SK-N-SH (cell line): ENCODE measurements at regions not wholly inside any gene's neighbourhood (a gene's known extent, or its start where the extent isn't known, plus 50 kb on each side); places are given as distances from the start of the nearest gene placed in this dataset.

Source experiments
- CTCF ChIA-PET: fragments of 300-600, 350-600 bp; formaldehyde crosslinking; extraction: SDS; loops from one replicate; lab custom pipeline; 2021; lab: Yijun Ruan, JAX
- POLR2A ChIA-PET: fragments of 350-600 bp; sonication (Branson Sonifier 250); formaldehyde crosslinking; extraction: SDS; loops from one replicate; lab custom pipeline; 2020; ENCODE audit warnings: antibody characterized with exemption, inconsistent platforms; lab: Yijun Ruan, JAX
- DNase-seq: peaks from one replicate; pipeline ENCODE4 v3.0.0; 2012
- H2AFZ ChIP-seq: fragments of 200-600 bp; sonication (generic); 2 replicates; pipeline ENCODE4 v1.8.1; 2016; ENCODE audit warnings: antibody characterized with exemption, mild to moderate bottlenecking, low read depth
- H3F3A ChIP-seq: fragments of 200-600 bp; sonication (generic); replicated peaks from 2 replicates; pipeline ENCODE3; 2016; ENCODE audit warnings: antibody characterized with exemption, mild to moderate bottlenecking; ENCODE audit not compliant: insufficient read depth
- H3K27ac ChIP-seq, 2 experiments: fragments of 200-500 bp in 1 of 2; fragments of 200-600 bp in 1 of 2; sonication (Bioruptor generic) in 1 of 2; sonication (generic), shearing (Covaris generic) in 1 of 2; 2 replicates each; pipeline versions ENCODE4 v1.5.1 to v1.6.1; 2014 to 2016; ENCODE audit warnings: low read depth in 2 of 2, inconsistent platforms in 1 of 2, low read length in 1 of 2, mild to moderate bottlenecking in 1 of 2, mixed read lengths in 1 of 2
- H3K27me3 ChIP-seq: fragments of 200-600 bp; sonication (generic), shearing (Covaris generic); 2 replicates; pipeline ENCODE4 v1.6.1; 2016; ENCODE audit warnings: mixed run types; ENCODE audit not compliant: insufficient read depth
- H3K36me3 ChIP-seq, 2 experiments: fragments of 200-500 bp in 1 of 2; fragments of 200-600 bp in 1 of 2; sonication (Bioruptor generic) in 1 of 2; sonication (generic) in 1 of 2; replicated peaks in 1 of 2; 2 replicates each; pipeline versions ENCODE3 to v1.5.1; 2014 to 2016; ENCODE audit warnings: low read length in 1 of 2, mild to moderate bottlenecking in 1 of 2; ENCODE audit not compliant: insufficient read depth in 2 of 2, control insufficient read depth in 1 of 2
- H3K4me1 ChIP-seq, 2 experiments: fragments of 200-500 bp in 1 of 2; fragments of 200-600 bp in 1 of 2; sonication (Bioruptor generic) in 1 of 2; sonication (generic), shearing (Covaris generic) in 1 of 2; 2 replicates each; pipeline versions ENCODE4 v1.5.1 to v1.6.1; 2014 to 2016; ENCODE audit warnings: low read depth in 1 of 2, low read length in 1 of 2, mixed run types in 1 of 2; ENCODE audit not compliant: insufficient read depth in 2 of 2, control insufficient read depth in 1 of 2
- H3K4me2 ChIP-seq: fragments of 200-600 bp; sonication (generic), shearing (Covaris generic); 2 replicates; pipeline ENCODE4 v1.6.1; 2017; ENCODE audit warnings: mixed run types
- H3K4me3 ChIP-seq, 2 experiments: fragments of 200-500 bp in 1 of 2; fragments of 200-600 bp in 1 of 2; sonication (Bioruptor generic) in 1 of 2; sonication (generic), shearing (Covaris generic) in 1 of 2; 2 replicates each; pipeline versions ENCODE4 v1.5.1 to v1.8.1; 2014 to 2016; ENCODE audit warnings: low read depth in 2 of 2, inconsistent platforms in 1 of 2, low read length in 1 of 2, mild to moderate bottlenecking in 1 of 2, mixed read lengths in 1 of 2, moderate library complexity in 1 of 2
- H3K79me2 ChIP-seq: fragments of 200-600 bp; sonication (generic); 2 replicates; pipeline ENCODE4 v1.8.1; 2017; ENCODE audit warnings: mild to moderate bottlenecking; ENCODE audit not compliant: insufficient read depth
- H3K9ac ChIP-seq: fragments of 200-600 bp; sonication (generic); 2 replicates; pipeline ENCODE4 v1.6.1; 2017; ENCODE audit warnings: mixed run types
- H3K9me2 ChIP-seq: fragments of 200-600 bp; sonication (generic); 2 replicates; pipeline ENCODE4 v1.6.1; 2017; ENCODE audit warnings: mixed run types
- H3K9me3 ChIP-seq: fragments of 200-600 bp; sonication (generic); 2 replicates; pipeline ENCODE4 v1.6.1; 2017; ENCODE audit warnings: mixed run types, mild to moderate bottlenecking, moderate library complexity
- H4K20me1 ChIP-seq: fragments of 200-600 bp; sonication (generic); 2 replicates; pipeline ENCODE4 v1.6.1; 2017; ENCODE audit warnings: mild to moderate bottlenecking, mixed run types; ENCODE audit not compliant: insufficient read depth
- CHD2 ChIP-seq: fragments of 150-350 bp; IDR thresholded peaks from 2 replicates; pipeline ENCODE4 v1.6.1; 2018; ENCODE audit warnings: low read length; ENCODE audit not compliant: partially characterized antibody
- ELF1 ChIP-seq: IDR thresholded peaks from 2 replicates; pipeline ENCODE4 v1.4.0; 2012
- EP300 ChIP-seq, 2 experiments: IDR thresholded peaks; 2 replicates each; pipeline versions ENCODE4 v1.4.0 to v1.6.1; 2012; ENCODE audit warnings: borderline replicate concordance in 1 of 2, low read depth in 1 of 2, low read length in 1 of 2
- EZH2phosphoT487 ChIP-seq: fragments of 200-600 bp; sonication (generic); IDR thresholded peaks from 2 replicates; pipeline ENCODE4 v1.6.1; 2017; ENCODE audit warnings: low read depth, mixed run types, mild to moderate bottlenecking, antibody characterized with exemption, moderate library complexity, borderline replicate concordance
- FOSL2 ChIP-seq: IDR thresholded peaks from 2 replicates; pipeline ENCODE4 v1.4.0; 2012; ENCODE audit warnings: low read depth, mild to moderate bottlenecking, moderate library complexity, borderline replicate concordance
- FOXJ3 ChIP-seq: sonication (generic); formaldehyde crosslinking; IDR thresholded peaks from 2 replicates; pipeline ENCODE4 v1.5.1; 2020; ENCODE audit warnings: mild to moderate bottlenecking, missing genetic modification reagents
- GATA2 ChIP-seq: sonication (generic); formaldehyde crosslinking; IDR thresholded peaks from 2 replicates; pipeline ENCODE4 v1.5.0; 2020; ENCODE audit warnings: mild to moderate bottlenecking, missing genetic modification reagents
- IRF3 ChIP-seq: fragments of 150-350 bp; IDR thresholded peaks from 2 replicates; pipeline ENCODE4 v1.6.1; 2016; ENCODE audit warnings: mild to moderate bottlenecking, low read depth, low read length
- MEF2A ChIP-seq: IDR thresholded peaks from 2 replicates; pipeline ENCODE4 v1.4.0; 2012; ENCODE audit warnings: low read depth, borderline replicate concordance
- MXI1 ChIP-seq: IDR thresholded peaks from 2 replicates; pipeline ENCODE4 v1.6.1; 2012; ENCODE audit warnings: mild to moderate bottlenecking, low read depth, low read length, improper control_type of control experiment
- NFIC ChIP-seq: IDR thresholded peaks from 2 replicates; pipeline ENCODE4 v1.4.0; 2012; ENCODE audit warnings: borderline replicate concordance
- PBX3 ChIP-seq: IDR thresholded peaks from 2 replicates; pipeline ENCODE4; 2012
- POLR2AphosphoS5 ChIP-seq: IDR thresholded peaks from 2 replicates; pipeline ENCODE4 v1.6.1; 2012; ENCODE audit warnings: low read depth, low read length
- RCOR1 ChIP-seq: fragments of 150-350 bp; IDR thresholded peaks from 2 replicates; pipeline ENCODE4 v1.6.1; 2017; ENCODE audit warnings: antibody characterized with exemption, low read length
- RFX5 ChIP-seq: IDR thresholded peaks from 2 replicates; pipeline ENCODE4 v1.6.1; 2012; ENCODE audit warnings: mild to moderate bottlenecking, improper control_type of control experiment, low read length
- RXRA ChIP-seq: IDR thresholded peaks from 2 replicates; pipeline ENCODE4 v1.4.0; 2012; ENCODE audit warnings: low read depth, mild to moderate bottlenecking, borderline replicate concordance
- SMC3 ChIP-seq: IDR thresholded peaks from 2 replicates; pipeline ENCODE4 v1.6.1; 2012; ENCODE audit warnings: low read depth, low read length, improper control_type of control experiment
- TAF1 ChIP-seq: IDR thresholded peaks from 2 replicates; pipeline ENCODE4 v1.6.1; 2012; ENCODE audit warnings: low read depth, mild to moderate bottlenecking, low read length, moderate library complexity, borderline replicate concordance
- TEAD4 ChIP-seq: IDR thresholded peaks from 2 replicates; pipeline ENCODE4 v1.4.0; 2012; ENCODE audit warnings: mild to moderate bottlenecking, borderline replicate concordance; ENCODE audit not compliant: insufficient read depth
- USF1 ChIP-seq: IDR thresholded peaks from 2 replicates; pipeline ENCODE4 v1.4.0; 2012; ENCODE audit warnings: low read depth, borderline replicate concordance
- USF2 ChIP-seq: fragments of 150-350 bp; IDR thresholded peaks from 2 replicates; pipeline ENCODE4 v1.6.1; 2017; ENCODE audit warnings: antibody characterized with exemption, low read length, low read depth, borderline replicate concordance
- ZBTB33 ChIP-seq: IDR thresholded peaks from 2 replicates; pipeline ENCODE4 v1.4.0; 2012; ENCODE audit warnings: low read depth, borderline replicate concordance
- WGBS: methylation state at CpG from one replicate; pipeline ENCODE4 v1.1.6; 2017; ENCODE audit warnings: low lambda C conversion rate; 5-methylcytosine and 5-hydroxymethylcytosine counted together

GRCh38 chr6:156402227-156402626 lies 375.0 kb upstream of the ARID1B start:
- Histone ChIP-seq H3K4me3 (no peak overlapping the region), H3K27me3 (no peaks in the 10 kb centered on the region), H4K20me1 (no peaks in the 10 kb centered on the region), H2AFZ (no peak overlapping the region), H3K9me2 (no peaks in the 10 kb centered on the region), H3F3A (no peaks in the 10 kb centered on the region), H3K4me2 (no peak overlapping the region), H3K27ac (no peak overlapping the region), H3K4me1 (no peaks in the 10 kb centered on the region; a peak in 1 of 4 replicates), H3K9ac (no peak overlapping the region), H3K79me2 (no peaks in the 10 kb centered on the region), H3K36me3 (no peaks in the 10 kb centered on the region), H3K9me3 (no peaks in the 10 kb centered on the region)
- TF ChIP-seq SMC3, result no peak
- no peak for TF ChIP-seq EP300 (IDR thresholded peaks at IDR 0.05; ENCODE audit: borderline replicate concordance in 1 of 2, low read depth in 1 of 2, low read length in 1 of 2)
- no peak for TF ChIP-seq RFX5
- no peak for TF ChIP-seq FOSL2
- no peak for TF ChIP-seq FOXJ3 (CRISPR knock-in tag)
- no peak for TF ChIP-seq POLR2AphosphoS5
- TF ChIP-seq GATA2 (CRISPR knock-in tag), result no peak
- TF ChIP-seq EZH2phosphoT487, result no peak
- TF ChIP-seq CHD2, result no peak
- no peak for TF ChIP-seq ZBTB33
- no peak for TF ChIP-seq IRF3
- POLR2A ChIA-PET, result no interaction called here
- 53% methylated on average over 1 of the region's 1 CpG for WGBS
- CTCF ChIA-PET, result no interaction called here
- DNase-seq, result no peak

- no peak overlapping the region for H2AFZ ChIP-seq
- no peaks in the 10 kb centered on the region for H3K36me3 ChIP-seq
- H3F3A ChIP-seq, result no peaks in the 10 kb centered on the region
- H4K20me1 ChIP-seq, result no peaks in the 10 kb centered on the region
- POLR2A ChIA-PET, result no interaction called here
- 33% methylated on average over 4 of the region's 4 CpGs for WGBS
- H3K9ac ChIP-seq, result no peak overlapping the region
- H3K9me3 ChIP-seq, result no peaks in the 10 kb centered on the region
- H3K27me3 ChIP-seq, result no peaks in the 10 kb centered on the region
- DNase-seq, result no peak
- TF ChIP-seq RCOR1, result no peak
- no peak for TF ChIP-seq POLR2AphosphoS5
- no peak for TF ChIP-seq USF2
- no peak for TF ChIP-seq EZH2phosphoT487
- no peak for TF ChIP-seq MXI1
- TF ChIP-seq MEF2A, result no peak
- TF ChIP-seq RFX5, result no peak
- no peak for TF ChIP-seq GATA2 (CRISPR knock-in tag)
- TF ChIP-seq TAF1, result no peak
- no peak for TF ChIP-seq FOXJ3 (CRISPR knock-in tag)
- no peak for TF ChIP-seq ELF1
- TF ChIP-seq RXRA, result no peak
- TF ChIP-seq USF1, result no peak
- TF ChIP-seq TEAD4, result no peak
- no peak for TF ChIP-seq CHD2
- no peak for TF ChIP-seq NFIC
- no peak for TF ChIP-seq FOSL2
- no peak for TF ChIP-seq PBX3
- no peaks in the 10 kb centered on the region for H3K9me2 ChIP-seq
- H3K27ac ChIP-seq, result no peak overlapping the region
- no peak overlapping the region for H3K4me3 ChIP-seq
- CTCF ChIA-PET, result no interaction called here
- H3K4me2 ChIP-seq, result no peak overlapping the region
- H3K4me1 ChIP-seq, result no peaks in the 10 kb centered on the region; a peak in 1 of 4 replicates
- H3K79me2 ChIP-seq, result no peaks in the 10 kb centered on the region
Measured at GRCh38 chr6:156400487-156400886, 376.7 kb upstream of the ARID1B start.
